Aorta (tissue), 5 donors: ENCODE measurements at regions not wholly inside any gene's neighbourhood (a gene's known extent, or its start where the extent isn't known, plus 50 kb on each side); places are given as distances from the start of the nearest gene placed in this dataset.
"Not testable (repeated sequence)": the region's sequence is repeated elsewhere in the genome, so short reads cannot be mapped to it uniquely, and the experiment has no call there.

Experiments used
- ATAC-seq: fragments of 200-7000 bp; cut with Tn5 transposase; one replicate; pipeline ENCODE4 v1.9.1; 2022; ENCODE audit warnings: moderate library complexity; ENCODE audit not compliant: low FRiP score
- DNase-seq, 2 donors: peaks; one replicate each; pipeline ENCODE4 v3.0.0-alpha.2; 2020
- H3K27ac ChIP-seq, 2 donors: one replicate each; pipeline ENCODE4 v1.5.1; 2013; ENCODE audit warnings: low read length in 2 of 2, mild to moderate bottlenecking in 2 of 2, moderate library complexity in 2 of 2, control low read depth in 1 of 2, inconsistent platforms in 1 of 2, low read depth in 1 of 2
- H3K27me3 ChIP-seq, 2 donors: one replicate each; pipeline ENCODE4 v1.6.1; 2013; ENCODE audit warnings: control low read depth in 1 of 2, low read length in 1 of 2, mild to moderate bottlenecking in 1 of 2, moderate library complexity in 1 of 2; ENCODE audit not compliant: insufficient read depth in 2 of 2, control insufficient read depth in 1 of 2
- H3K36me3 ChIP-seq, 2 donors: one replicate each; pipeline ENCODE4 v1.6.1; 2013; ENCODE audit warnings: control low read depth in 1 of 2, low read length in 1 of 2, mild to moderate bottlenecking in 1 of 2; ENCODE audit not compliant: insufficient read depth in 2 of 2, control insufficient read depth in 1 of 2
- H3K4me1 ChIP-seq, 2 donors: one replicate each; pipeline ENCODE4 v1.6.1; 2013; ENCODE audit warnings: low read length in 2 of 2, control low read depth in 1 of 2, mild to moderate bottlenecking in 1 of 2, moderate library complexity in 1 of 2; ENCODE audit not compliant: insufficient read depth in 2 of 2, control insufficient read depth in 1 of 2
- H3K4me3 ChIP-seq, 2 donors: one replicate each; pipeline ENCODE4 v1.5.1; 2013; ENCODE audit warnings: low read length in 2 of 2, control low read depth in 1 of 2, mild to moderate bottlenecking in 1 of 2
- H3K9me3 ChIP-seq: one replicate; pipeline ENCODE4 v1.6.1; 2013; ENCODE audit warnings: mild to moderate bottlenecking, low read length; ENCODE audit not compliant: control insufficient read depth
- WGBS, 2 donors: extraction: QIAGEN DNeasy Blood & Tissue Kit; methylation state at CpG; one replicate each; pipeline ENCODE4 v1.1.7; 2013; 5-methylcytosine and 5-hydroxymethylcytosine counted together
- intact Hi-C, 2 donors: fragments of 100-400 bp; cut with DNase I; formaldehyde crosslinking; loops; one replicate each; pipeline versions ENCODE4 v1.14.2 to v1.15.0; 2022
- donor health status: healthy with polysubstance abuse.
- donor health status: Bipolar disorder and iron deficiency.
- donor health status: DM: no; HTN: no; CAD: no.
- donor health status: DM: no; HTN: no; CAD: no.
- donor health status: DM: yes; HTN: yes; CAD: no.

DNA sequence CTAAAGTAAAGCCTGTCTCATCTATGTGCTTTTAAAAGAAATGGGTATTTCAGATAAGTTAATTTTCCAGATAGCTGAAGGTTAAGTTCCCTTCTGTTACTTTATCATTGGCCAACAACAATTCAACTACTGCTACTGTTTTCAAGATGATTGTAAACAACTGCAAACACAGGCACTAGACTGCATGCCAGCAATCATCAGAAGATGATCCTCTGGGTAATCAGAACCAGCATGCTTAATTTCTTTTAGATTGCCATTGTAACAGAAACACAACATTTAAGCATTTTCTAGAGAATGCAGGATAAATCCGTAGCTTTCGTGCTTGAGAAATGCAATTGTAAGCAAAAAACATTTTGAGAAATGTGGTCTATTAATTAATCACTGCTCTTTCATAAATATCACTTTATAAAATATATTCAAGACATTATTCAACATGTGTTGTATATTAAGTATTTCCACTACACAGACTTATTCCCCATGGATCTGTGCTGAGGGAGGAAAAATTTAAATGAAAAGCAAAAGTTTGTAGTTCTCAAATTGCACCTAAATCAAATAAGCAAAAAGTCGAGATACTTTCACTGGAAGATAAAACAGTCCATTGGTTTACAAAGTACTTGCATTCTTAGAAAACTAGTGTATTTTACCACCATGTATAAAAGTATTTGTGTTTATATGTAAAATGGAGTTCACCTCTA lies 133.7 kb downstream of the ATL2 start:
- no peak overlapping the region for H3K4me3 ChIP-seq
- H3K27me3 ChIP-seq, result no peaks in the 10 kb centered on the region
- no peak for ATAC-seq
- intact Hi-C loops, result no loop called here
- no peak for DNase-seq
- WGBS, 2 donors, result 69 to 74% methylated on average over 3 of the region's 3 CpGs
- H3K36me3 ChIP-seq, result no peaks in the 10 kb centered on the region
- no peaks in the 10 kb centered on the region for H3K4me1 ChIP-seq
- H3K27ac ChIP-seq, result no peak overlapping the region
- no peaks in the 10 kb centered on the region for H3K9me3 ChIP-seq

DNA sequence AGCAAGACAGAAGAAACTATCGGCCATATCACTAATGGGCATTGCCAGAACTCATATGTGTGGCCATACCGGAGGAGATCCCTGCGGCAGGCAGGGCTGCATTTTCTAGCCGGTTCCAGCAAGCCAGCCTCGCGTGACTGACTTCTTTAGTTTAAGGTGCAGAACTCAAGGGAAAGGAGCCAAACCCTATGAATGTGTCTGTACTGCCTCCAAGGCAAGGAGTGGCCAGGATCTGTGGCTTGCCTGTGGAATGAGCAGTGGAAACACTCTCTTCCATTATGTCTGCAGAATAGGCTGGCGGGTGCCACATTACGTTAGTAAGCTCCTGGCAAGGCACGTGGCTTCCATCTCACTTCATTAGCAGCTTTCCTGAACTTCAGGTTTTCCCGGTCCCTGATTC lies 137.6 kb downstream of the ATL2 start:
- H3K4me3 ChIP-seq, result no peak overlapping the region
- no peaks in the 10 kb centered on the region for H3K9me3 ChIP-seq
- 10 to 25% methylated on average over 10 of the region's 10 CpGs for WGBS, 2 donors
- intact Hi-C loops, result loop anchor here in 1 of 2 donors (10.0 kb wide), 1 partner anchor 125 kb away; no protein-coding TSS in a partner anchor
- H3K27me3 ChIP-seq, result no peaks in the 10 kb centered on the region
- H3K36me3 ChIP-seq, result no peaks in the 10 kb centered on the region
- no peaks in the 10 kb centered on the region for H3K4me1 ChIP-seq
- H3K27ac ChIP-seq, result no peak overlapping the region
- ATAC-seq, result peak; percentile 29
- DNase-seq, result no peak

DNA sequence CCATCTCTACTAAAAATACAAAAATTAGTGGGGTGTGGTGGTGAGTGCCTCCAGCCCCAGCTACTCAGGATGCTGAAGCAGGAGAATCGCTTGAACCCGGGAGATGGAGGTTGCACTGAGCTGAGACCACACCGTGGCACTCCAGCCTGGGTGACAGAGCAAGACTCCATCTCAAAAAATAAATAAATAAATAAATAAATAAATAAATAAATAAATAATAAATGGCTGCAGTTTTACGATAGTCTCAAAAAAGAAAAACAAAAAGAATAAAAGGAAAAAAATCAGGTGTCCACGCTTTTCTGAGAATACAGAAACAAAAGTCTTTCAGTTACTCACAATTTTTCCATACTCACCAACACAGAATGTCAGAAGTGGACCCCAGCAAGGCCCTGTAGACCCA lies 138.4 kb downstream of the ATL2 start:
- not testable (repeated sequence) for H3K4me1 ChIP-seq, H3K36me3 ChIP-seq, H3K27ac ChIP-seq, H3K4me3 ChIP-seq, DNase-seq, H3K9me3 ChIP-seq, ATAC-seq, H3K27me3 ChIP-seq
- intact Hi-C loops, result loop anchor here in 1 of 2 donors (10.0 kb wide), 1 partner anchor 124 kb away; no protein-coding TSS in a partner anchor
- WGBS, 2 donors, result 88 to 91% methylated on average over 5 of the region's 5 CpGs

- ATAC-seq, result no peak
- 94 to 99% methylated on average over 2 of the region's 2 CpGs for WGBS, 2 donors
- Histone ChIP-seq H3K27me3 (no peaks in the 10 kb centered on the region), H3K27ac (no peak overlapping the region), H3K4me1 (no peaks in the 10 kb centered on the region), H3K9me3 (no peaks in the 10 kb centered on the region), H3K4me3 (no peak overlapping the region), H3K36me3 (no peaks in the 10 kb centered on the region)
- no peak for DNase-seq
- intact Hi-C loops, result loop anchor here in 1 of 2 donors (10.0 kb wide), 1 partner anchor 123 kb away; no protein-coding TSS in a partner anchor
Measured at GRCh38 chr2:38237311-38237710, 139.8 kb downstream of the ATL2 start.

DNA sequence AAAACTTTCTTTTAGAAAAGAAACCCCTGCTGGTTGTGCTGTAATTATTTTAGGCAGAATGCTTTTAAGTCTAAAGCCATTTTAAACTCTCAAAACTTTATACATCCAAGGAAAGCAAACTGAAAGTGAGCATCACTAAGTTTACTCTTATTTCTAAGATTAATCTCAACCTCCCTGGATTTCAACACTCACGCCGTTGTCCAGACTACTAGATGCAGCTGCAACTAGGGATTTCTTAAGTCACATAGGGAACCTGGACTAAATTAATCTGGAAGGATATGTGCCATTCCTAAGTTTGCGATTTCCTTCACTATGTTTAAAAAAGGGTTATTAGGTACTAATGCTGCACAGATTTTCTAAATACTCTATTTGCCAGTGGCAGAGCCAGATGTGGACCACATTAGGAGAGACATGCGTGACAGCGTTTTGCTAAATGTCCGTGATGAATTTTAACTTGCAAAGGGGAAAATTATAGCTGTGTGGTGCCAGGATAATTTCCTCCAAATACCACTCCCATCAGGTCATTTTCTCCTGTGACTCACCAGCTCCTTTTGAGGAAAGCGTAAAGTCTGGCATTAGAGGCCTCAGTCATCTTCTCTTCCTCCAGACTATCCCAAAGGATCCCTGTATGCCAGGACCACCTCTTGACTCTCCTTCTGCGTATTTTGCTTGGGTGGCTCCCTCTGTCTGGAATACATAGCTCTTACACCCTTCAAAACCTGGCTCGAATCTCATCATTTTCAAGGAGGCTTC lies 143.7 kb downstream of the ATL2 start:
- peak overlapping the region; percentile 21 to 81 for H3K27ac ChIP-seq
- DNase-seq (no peak), ATAC-seq (peak; percentile 56)
- 7 to 12% methylated on average over 9 of the region's 9 CpGs for WGBS, 2 donors
- H3K9me3 ChIP-seq, result no peaks in the 10 kb centered on the region
- H3K4me3 ChIP-seq, result peak overlapping the region in 1 of 2 donors; percentile 34
- no peaks in the 10 kb centered on the region for H3K27me3 ChIP-seq
- intact Hi-C loops, result loop anchor here in 1 of 2 donors (10.0 kb wide), 1 partner anchor 119 kb away; no protein-coding TSS in a partner anchor
- no peaks in the 10 kb centered on the region for H3K4me1 ChIP-seq
- H3K36me3 ChIP-seq, result no peaks in the 10 kb centered on the region

GRCh38 chr2:38232454-38232853 lies 144.6 kb downstream of the ATL2 start:
- no peaks in the 10 kb centered on the region for H3K27me3 ChIP-seq
- intact Hi-C loops, result loop anchor here in 1 of 2 donors (10.0 kb wide), 1 partner anchor 118 kb away; no protein-coding TSS in a partner anchor
- H3K4me1 ChIP-seq, result no peaks in the 10 kb centered on the region
- H3K27ac ChIP-seq, result no peak overlapping the region
- no peaks in the 10 kb centered on the region for H3K36me3 ChIP-seq
- 80 to 88% methylated on average over 1 of the region's 1 CpG for WGBS, 2 donors
- H3K4me3 ChIP-seq, result no peak overlapping the region
- no peak for ATAC-seq
- H3K9me3 ChIP-seq, result no peaks in the 10 kb centered on the region
- DNase-seq, result no peak

DNA sequence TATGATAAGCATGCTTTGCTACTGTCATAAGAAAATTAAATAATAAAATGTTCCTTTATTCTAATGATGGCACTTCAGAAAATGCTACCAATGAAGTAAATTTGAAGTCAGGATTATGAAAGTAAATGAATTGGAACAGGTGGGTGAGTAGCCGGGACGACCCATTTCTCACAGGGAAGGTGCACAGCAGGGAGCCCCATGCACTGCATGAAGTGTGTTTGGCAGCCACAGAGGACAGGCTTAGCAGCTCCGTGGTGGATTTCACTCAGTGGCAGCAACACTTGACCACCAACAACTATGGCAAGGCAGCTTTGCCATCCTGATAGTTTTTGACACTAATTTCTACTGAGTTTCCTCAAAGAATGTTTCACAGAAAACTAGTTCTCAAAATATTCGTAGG lies 146.3 kb downstream of the ATL2 start:
- intact Hi-C loops, result loop anchor here in 1 of 2 donors (10.0 kb wide), 1 partner anchor 116 kb away; no protein-coding TSS in a partner anchor
- no peaks in the 10 kb centered on the region for H3K9me3 ChIP-seq
- H3K4me3 ChIP-seq, result no peak overlapping the region
- no peaks in the 10 kb centered on the region for H3K36me3 ChIP-seq
- DNase-seq, result no peak
- no peaks in the 10 kb centered on the region for H3K4me1 ChIP-seq
- WGBS, 2 donors, result 45 to 49% methylated on average over 4 of the region's 4 CpGs
- ATAC-seq, result no peak
- no peaks in the 10 kb centered on the region for H3K27me3 ChIP-seq
- no peak overlapping the region for H3K27ac ChIP-seq

DNA sequence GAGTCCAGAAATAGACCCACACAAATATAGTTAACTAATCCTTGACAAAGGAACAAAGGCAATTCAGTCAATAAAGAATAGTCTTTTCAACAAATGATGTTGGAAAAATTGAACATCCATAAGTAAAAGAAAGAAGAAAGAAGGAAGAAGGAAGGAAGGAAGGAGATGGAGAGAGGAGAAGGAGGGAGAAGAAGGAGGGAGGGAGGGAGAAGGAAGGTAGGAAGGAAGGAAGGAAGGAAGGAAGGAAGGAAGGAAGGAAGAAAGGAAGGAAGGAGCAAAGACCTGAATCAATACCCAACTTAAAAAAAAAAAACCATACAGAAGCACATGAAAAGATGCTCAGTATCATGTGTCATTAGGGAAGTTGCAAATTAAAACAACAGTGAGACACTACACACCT lies 148.3 kb downstream of the ATL2 start:
- no peak for DNase-seq
- H3K27ac ChIP-seq, result no peak overlapping the region
- H3K27me3 ChIP-seq, result no peaks in the 10 kb centered on the region
- no peaks in the 10 kb centered on the region for H3K36me3 ChIP-seq
- no peak overlapping the region for H3K4me3 ChIP-seq
- no peaks in the 10 kb centered on the region for H3K9me3 ChIP-seq
- intact Hi-C loops, result no loop called here
- ATAC-seq, result no peak
- no peaks in the 10 kb centered on the region for H3K4me1 ChIP-seq
